DOHH2 (cell line): ENCODE measurements at regions not wholly inside any gene's neighbourhood (a gene's known extent, or its start where the extent isn't known, plus 50 kb on each side); places are given as distances from the start of the nearest gene placed in this dataset.

Experiments
- EZH2phosphoT487 ChIP-seq: fragments of 200-600 bp; sonication (generic); IDR thresholded peaks from 2 replicates; pipeline ENCODE4 v1.6.1; 2017; ENCODE audit warnings: borderline replicate concordance, mild to moderate bottlenecking, antibody characterized with exemption, low read length, moderate library complexity, mixed read lengths
- TF ChIP-seq, protein P1 (sequence below): fragments of 200-600 bp; sonication (generic); IDR thresholded peaks from one replicate; pipeline ENCODE4 v1.5.1; 2014; ENCODE audit warnings: antibody characterized with exemption, mild to moderate bottlenecking, low read depth, low read length; ENCODE audit not compliant: poor library complexity, severe bottlenecking

DNA sequence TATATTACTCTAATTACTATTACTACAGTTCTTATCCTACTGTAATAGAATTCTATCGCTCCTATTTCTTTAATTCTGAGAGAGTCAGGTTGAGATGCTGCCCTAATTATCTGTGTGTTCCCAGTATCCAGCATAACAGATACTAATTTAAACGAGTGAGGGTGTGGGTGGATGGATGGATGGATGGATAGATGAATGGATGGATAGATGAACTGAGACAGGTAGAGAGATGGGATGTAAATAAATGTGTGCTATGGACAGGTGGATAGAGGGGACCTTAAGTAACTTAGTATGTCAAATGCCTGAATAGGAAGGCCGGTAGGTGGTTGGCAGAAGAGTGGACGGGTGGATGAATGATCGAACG lies 143.6 kb upstream of the ADRA1B start:
- TF ChIP-seq, protein P1, sequence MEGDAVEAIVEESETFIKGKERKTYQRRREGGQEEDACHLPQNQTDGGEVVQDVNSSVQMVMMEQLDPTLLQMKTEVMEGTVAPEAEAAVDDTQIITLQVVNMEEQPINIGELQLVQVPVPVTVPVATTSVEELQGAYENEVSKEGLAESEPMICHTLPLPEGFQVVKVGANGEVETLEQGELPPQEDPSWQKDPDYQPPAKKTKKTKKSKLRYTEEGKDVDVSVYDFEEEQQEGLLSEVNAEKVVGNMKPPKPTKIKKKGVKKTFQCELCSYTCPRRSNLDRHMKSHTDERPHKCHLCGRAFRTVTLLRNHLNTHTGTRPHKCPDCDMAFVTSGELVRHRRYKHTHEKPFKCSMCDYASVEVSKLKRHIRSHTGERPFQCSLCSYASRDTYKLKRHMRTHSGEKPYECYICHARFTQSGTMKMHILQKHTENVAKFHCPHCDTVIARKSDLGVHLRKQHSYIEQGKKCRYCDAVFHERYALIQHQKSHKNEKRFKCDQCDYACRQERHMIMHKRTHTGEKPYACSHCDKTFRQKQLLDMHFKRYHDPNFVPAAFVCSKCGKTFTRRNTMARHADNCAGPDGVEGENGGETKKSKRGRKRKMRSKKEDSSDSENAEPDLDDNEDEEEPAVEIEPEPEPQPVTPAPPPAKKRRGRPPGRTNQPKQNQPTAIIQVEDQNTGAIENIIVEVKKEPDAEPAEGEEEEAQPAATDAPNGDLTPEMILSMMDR, result no peak
- TF ChIP-seq EZH2phosphoT487, result no peak
